Occipital lobe (tissue), 1 donor: ENCODE measurements at regions not wholly inside any gene's neighbourhood (a gene's known extent, or its start where the extent isn't known, plus 50 kb on each side); places are given as distances from the start of the nearest gene placed in this dataset.

ENCODE experiments used
- DNase-seq: peaks from one replicate; lab custom pipeline; 2025; lab: John Stamatoyannopoulos, UW

- no peak for DNase-seq
These were observed 685.0 kb upstream of the SGCG start for GRCh38 chr13:22495819-22496218.

GRCh38 chr13:22496803-22497508 is 683.8 kb upstream of the SGCG start:
- DNase-seq, result no peak

DNA sequence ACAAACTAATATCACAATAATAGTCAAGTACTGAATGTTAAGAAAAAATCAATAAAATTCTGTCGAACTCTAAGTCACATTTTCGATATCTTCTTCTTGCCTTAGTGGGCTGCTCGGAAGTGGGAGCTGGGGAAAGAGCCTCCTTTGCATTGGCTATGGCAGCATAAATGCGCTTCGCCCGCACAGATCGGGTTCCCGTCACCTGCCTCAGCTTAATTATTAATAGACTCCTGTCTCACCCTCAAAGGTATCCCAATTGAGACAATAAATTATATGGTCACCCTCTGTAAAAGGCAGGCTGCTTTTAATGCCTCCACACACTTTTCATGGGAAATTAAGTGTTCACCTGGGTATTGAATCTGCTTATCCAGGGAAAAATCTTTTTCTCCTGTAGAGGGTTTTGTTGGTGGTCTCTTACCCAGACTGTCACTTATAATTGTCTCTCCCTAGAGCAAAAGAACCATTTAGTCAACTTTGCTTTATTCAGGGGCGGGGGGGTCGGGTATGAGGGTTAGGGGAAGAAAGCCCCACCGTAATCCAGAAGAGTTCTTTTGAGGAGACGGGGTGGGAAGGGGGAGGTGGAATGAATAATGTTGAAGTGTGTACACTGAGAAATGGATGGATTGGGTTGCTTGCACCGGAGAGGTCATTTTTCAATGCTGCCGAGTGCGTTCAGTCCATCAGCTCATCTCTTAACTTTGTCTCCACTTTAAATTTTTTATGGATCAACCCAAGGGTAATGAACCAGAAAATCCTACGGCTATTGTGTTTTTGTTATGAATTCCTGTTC is 682.6 kb upstream of the SGCG start:
- DNase-seq, result no peak

DNA sequence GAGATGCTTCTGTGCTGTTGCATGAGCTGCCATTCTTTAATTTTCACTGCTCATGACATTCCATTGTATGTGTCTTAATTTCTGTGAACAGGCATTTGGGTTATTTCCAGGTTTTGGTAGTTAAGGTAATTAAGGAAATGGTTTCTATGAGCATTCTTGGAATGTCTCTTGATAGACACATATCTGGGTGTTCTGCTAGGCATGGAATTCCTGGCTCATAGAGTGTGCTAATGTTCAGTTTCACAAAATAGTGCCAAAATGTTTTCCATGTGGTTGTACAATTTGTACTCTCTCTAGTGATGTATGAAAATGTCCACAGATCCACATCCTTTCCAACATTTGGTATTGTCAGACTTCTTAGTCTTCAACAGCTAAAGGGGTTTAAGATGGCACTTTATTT is 680.9 kb upstream of the SGCG start:
- no peak for DNase-seq

- DNase-seq, result no peak
These were observed 675.3 kb upstream of the SGCG start for GRCh38 chr13:22505489-22505888.

DNA sequence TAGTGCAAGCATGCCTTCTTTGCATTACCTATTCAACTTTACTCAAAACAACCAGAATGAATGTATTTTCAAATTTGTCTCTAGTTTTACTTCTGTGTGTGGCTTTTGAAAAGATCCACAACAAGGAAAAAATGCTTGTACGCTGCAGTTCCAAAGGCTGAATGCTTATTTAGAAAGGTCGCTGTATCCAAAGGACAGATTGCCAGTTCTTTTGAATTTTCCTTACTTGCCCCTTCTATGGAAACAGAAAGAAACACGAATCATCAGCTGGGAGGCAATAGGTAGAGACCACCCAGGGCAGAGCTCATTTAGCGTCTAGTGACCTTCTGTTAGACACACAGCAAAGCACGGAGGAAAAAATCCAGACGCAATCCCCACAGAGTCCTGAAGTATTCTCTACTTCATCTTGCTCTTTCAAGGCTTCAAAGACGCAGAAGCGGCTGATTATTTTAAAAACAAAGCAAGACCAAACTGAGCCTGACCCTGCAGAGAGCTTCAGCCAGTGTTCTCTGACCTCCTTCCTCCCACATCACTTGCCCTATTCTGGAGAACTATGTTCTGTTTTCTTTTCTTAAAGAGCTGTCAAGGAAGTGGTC is 674.6 kb upstream of the SGCG start:
- no peak for DNase-seq

GRCh38 chr13:22517544-22517943 is 663.2 kb upstream of the SGCG start:
- DNase-seq, result no peak

DNA sequence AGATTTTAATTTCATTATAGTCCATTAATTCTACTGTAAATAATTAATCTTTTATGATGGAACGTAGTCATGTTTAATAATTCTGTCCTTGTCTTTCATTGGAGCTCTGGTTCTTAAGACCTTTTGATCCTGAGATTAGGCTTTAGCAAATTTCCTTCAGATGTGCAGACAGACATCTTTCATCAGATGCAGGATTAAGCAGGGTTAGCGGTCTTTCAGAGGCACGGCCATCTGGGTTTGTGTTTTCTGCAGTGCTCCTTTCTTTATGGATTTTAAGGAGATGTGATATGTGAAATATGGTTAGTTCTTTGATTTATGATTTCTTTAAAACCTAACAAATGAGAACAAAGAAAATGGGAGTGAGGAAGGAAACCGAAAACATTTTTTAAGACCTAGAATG is 643.9 kb upstream of the SGCG start:
- no peak for DNase-seq

- DNase-seq, result no peak
These were observed 642.4 kb upstream of the SGCG start for GRCh38 chr13:22538400-22538799.

- no peak for DNase-seq
These were observed 631.7 kb upstream of the SGCG start for GRCh38 chr13:22549126-22549525.

GRCh38 chr13:22561581-22561980 is 619.2 kb upstream of the SGCG start:
- DNase-seq, result no peak

DNA sequence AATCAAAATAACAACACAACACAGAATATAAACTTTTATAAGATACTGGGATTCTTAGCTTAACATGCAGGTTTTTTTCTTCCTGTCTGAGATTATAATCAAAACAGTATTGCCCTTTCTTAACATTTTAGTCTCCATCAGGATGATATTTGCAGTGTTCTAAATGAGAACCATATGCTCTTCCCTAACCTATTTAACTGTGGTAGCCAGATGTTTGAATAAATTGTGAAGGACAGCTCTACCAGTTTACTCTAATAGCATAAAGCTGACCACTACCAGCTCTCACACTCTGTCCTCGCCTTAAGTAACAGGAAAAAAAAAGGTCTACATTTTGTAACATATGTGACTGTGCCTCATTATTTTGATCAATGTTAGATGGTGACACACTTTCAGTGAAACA is 618.7 kb upstream of the SGCG start:
- DNase-seq, result no peak

- no peak for DNase-seq
These were observed 617.5 kb upstream of the SGCG start for GRCh38 chr13:22563272-22563671.

GRCh38 chr13:22569811-22570210 is 611.0 kb upstream of the SGCG start:
- DNase-seq, result no peak

DNA sequence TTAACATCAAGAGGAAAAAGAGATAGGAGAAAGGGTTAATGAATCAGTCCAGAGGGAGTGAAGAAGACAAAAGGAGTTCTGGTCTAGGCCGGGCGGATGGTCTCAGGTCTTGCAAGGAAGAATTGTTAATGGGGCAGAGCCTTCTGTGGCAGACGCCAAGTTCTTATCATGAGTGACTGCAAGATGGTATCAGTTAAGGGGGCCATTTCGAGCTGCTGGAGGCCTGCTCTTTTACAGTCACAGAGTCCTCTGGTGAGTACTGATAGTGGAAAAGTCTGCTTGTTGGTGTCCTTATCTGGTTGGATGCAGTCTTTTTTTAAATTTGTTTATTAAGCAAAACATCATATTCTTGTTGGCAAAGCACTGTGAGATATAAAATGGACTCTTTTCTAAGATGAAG is 590.9 kb upstream of the SGCG start:
- no peak for DNase-seq

DNA sequence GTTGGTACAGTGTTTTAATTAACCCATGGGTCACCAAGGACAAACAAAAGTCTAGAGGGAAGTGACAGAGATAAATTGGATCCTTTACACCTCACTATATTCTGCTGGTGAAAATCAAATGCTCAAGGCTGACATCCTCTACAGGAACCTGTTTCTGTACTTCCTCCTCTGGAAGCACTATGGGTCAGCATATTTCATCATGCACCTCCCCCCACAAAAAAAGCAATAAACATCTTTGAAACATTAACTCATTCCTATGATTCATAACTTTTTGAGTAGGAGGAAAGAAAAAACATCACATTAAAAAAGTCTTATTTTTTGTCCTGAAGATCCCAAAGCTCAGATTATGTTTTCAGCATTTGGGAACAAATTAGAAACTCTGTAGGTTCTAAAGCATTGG is 588.3 kb upstream of the SGCG start:
- no peak for DNase-seq

DNA sequence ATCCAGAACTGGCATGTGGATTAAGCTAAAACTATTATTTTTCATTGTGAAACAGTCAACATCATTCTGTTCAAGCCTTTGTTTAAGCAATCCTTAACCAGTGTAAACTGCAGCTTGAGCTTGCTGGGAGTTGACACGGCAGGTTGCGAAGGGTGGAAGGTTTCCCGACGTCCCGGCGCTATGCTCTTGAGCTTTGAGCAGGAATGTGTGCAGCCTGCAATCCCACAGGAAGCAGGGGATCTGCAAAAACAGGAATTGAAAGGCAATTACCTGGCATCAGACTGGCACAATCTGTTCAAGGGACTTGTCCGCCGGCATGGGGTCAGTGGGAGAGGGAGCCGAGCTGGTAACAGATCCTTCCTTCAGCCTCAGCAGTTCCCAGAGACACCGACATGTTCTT is 586.7 kb upstream of the SGCG start:
- no peak for DNase-seq

DNA sequence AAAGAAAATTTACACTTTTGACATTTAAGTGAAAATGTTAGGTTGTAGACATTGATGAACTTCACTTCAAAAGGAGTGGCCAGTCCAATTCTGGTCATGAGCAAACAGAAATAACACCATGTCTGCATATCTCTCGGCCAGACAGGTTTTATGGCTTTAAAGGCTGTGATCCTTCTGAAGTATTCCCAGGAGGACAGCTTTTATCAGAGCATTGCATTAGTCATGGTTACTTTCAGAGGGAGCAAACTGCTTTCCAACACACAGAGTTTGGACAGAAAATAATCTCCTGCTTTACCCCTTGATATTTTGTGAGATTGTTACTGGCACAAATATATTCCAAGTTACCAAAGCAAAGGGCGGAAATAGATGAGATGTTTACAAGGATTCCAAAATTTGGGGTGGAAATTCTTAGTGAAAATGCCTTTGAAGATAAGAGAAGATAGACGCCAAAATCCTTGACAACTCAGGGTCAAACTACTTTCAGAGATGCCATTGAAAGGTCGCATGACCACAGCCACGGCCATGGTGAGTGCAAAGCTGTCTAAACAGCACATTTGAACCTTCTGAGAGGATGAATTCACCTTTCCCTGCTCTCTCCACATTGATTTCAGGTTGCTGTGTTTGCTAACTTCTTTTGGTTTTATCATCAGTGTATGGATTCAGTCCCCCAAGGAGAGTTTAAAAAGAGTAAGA is 584.5 kb upstream of the SGCG start:
- DNase-seq, result no peak

DNA sequence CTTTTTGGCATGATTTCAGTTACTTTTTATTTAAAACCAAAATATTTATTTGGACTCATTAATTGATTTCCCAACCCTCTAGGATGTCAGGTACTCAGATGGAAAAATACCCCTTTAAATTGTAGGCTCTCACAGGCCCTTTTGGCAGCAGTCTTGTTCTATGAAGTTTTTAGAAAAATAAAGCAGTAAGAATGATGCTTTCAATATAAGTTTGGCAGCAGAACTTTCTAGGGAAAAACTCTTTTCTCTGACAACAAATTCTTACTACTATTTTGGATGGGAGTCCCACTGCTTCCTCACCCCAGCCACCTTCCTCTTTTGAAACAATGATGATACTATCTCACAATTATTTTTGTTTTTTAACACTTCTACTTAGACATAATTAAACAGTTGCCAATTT is 581.6 kb upstream of the SGCG start:
- no peak for DNase-seq

DNA sequence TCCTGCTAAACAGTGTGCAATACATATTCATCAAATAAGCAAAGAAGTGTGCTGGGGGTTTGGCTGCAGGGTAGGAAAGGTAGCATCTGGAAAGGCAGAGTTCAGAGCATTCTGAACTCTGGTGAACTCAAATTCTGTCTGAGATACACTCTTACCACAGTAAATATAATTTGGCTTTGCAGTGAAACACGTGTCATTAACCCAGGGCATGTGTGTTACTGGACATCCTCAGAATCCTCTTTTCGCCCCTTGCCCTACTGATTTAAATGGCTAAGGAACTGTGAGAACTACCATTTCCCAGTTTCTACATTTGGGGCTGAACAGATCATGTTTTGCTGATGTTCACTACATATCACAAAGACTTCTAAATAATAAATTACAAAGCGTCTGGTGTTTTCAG is 562.8 kb upstream of the SGCG start:
- no peak for DNase-seq

DNA sequence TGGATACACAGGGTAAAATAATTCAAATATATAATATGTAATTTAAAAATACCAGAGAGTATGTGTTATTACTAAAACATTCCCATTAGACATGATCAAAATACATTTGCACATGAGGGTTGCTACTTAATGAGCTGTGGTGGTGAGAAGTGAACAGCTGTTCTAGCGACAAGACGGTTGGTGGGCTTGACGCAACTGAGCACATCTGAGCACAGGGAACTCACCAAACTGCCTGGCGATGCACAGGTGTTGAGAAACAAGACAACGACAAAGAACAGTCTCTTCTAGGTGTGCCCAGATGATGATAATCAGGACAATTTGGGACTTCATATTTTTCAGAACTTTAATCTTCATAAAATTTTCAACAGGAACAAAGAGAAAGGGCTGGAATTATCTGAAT is 555.1 kb upstream of the SGCG start:
- no peak for DNase-seq

DNA sequence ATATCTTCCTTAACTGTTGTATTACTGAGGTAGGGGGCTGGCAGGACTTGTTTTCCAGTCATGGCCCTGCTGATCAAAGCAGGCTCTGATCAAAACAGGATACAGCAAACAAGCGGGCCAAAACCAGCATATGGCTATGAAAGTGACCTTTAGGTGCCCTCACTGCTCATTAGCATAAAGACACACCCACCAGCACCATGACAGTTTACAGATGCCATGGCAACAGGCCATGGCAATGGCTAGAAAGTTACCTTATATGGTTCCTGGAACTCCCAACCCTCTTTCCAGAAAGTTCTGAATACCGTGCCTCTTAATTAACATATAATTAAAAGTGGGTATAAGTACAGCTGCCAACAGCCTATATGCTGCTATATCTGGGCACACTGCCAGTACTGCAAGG is 551.4 kb upstream of the SGCG start:
- DNase-seq, result no peak
